Non-pigmented ciliary epithelial cell (primary cell): ENCODE measurements at regions not wholly inside any gene's neighbourhood (a gene's known extent, or its start where the extent isn't known, plus 50 kb on each side); places are given as distances from the start of the nearest gene placed in this dataset.

Experiments used
- DNase-seq: peaks from one replicate; pipeline ENCODE4 v3.0.0-alpha.2; 2010; ENCODE audit warnings: low read depth

DNA sequence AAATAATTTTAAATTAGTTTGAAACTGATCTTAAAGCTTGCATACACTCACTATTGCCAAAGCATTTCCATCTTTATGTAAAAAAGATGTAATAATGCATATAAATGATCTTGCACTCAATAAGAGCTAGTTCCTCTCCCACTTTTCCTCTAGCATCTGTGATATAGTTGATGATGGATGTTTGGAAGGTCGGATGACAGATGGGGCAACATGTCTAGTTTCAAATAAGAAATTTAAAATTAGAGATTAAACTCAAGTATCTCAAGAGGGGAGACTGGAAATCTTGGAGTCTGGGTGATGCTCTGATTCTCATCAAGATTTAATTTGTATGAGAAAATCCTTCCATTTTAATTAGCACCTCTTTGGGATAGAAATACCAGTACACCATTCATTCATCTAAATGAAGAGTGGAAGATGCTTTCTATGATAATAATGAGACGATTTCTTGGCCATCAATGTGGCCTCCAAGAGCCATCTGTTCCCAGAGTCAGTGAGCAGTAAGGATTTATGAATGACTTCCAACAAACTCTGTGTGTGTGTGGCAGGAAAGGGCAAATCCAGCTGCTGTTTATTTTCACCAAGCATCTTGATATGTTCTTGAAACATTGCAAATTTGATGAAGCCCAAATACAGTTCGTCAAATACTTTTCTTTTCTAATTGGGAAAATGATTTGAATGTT lies 616.3 kb upstream of the CDH8 start:
- DNase-seq = no peak

GRCh38 chr16:62648256-62648655 lies 612.0 kb upstream of the CDH8 start:
- DNase-seq = no peak

GRCh38 chr16:62644030-62644812 lies 608.0 kb upstream of the CDH8 start:
- DNase-seq = no peak

- no peak for DNase-seq
Observed at GRCh38 chr16:62642677-62643076, 606.4 kb upstream of the CDH8 start.

GRCh38 chr16:62639890-62640289 lies 603.7 kb upstream of the CDH8 start:
- no peak for DNase-seq

DNA sequence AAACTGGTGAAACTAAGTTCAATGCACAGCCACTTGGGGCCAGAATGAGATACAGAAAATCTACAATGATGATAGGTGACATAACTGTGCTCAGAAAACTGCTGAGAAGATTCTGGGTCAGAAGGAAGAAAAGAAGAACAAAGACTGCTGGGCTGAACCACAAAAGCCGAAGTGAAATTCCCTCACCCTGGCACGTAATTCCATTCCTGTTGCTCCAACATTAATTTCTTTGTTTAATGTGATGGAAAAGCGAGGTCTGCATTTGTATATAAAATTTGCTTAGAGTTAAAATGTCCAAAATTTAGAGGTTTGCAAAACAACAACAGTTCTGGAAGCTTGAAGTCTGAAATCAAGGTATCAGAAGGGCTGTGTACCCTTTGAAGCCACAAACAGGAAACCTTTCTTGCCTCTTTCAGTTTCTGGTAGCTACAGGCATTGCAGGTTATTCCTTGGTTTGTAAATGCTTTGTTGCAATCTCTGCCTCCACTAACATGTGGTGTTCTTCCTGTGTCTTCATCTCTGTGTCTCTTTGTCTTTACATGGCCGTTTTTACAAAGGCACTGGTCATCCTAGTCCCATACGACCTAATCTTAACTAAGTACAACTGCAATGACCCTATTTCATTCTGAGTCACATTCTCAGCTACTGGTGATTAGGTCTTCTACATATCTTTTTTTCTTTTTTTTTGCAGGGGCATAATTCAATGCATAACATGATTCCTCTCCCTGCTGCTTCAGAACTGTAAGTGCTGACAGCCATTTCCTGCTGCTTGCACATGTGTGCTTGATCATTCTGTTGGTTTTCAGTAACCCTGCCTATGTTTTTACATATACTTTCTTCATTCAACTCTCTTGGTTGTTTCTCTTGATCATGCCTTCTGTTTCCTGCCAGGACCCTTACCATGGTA lies 603.0 kb upstream of the CDH8 start:
- DNase-seq = no peak

DNA sequence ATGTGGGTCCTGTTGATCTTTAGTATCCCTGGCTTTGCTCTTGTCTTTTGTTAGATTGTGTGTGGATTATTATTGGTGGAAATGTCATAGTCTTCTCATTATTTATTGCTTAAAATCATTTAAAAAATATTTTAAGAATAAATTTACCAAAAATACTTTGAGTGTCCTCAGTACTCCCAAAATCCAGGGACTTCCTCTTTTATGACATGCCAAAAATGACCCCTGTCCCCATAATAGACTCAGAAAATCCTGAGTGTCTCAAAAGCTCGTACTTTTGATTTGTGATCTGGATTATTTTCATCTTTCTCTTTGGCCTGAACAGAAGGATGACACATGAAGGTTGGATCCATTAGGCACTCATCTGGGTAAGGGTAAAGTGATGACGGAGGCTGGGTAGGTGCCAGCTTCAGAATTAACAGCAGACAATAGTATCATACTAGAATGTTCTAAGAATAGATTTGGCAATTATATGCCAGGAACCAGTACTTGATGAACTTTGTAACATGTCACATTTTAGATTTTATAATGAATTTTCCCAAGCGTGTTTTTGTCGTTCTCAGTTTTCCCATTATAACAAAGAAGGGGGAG lies 602.2 kb upstream of the CDH8 start:
- no peak for DNase-seq

DNA sequence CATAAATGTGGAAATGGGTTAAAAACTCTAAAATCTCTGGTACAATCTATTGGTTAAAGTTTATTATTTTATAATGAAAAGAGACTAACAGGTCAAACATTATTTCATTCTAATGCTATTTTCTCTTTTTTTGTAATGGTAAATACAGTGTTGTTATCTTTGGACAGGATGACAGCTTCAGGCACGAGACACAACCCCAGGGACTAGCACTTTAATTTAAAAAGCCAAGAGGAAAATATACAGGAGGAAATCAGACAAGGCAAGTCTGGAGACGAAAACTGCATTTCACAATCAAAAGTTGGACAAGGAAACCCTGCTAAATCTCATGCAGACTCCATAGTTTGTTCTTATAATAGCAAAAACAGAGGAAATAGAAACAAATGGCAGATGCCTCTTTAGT lies 589.1 kb upstream of the CDH8 start:
- DNase-seq = no peak

DNA sequence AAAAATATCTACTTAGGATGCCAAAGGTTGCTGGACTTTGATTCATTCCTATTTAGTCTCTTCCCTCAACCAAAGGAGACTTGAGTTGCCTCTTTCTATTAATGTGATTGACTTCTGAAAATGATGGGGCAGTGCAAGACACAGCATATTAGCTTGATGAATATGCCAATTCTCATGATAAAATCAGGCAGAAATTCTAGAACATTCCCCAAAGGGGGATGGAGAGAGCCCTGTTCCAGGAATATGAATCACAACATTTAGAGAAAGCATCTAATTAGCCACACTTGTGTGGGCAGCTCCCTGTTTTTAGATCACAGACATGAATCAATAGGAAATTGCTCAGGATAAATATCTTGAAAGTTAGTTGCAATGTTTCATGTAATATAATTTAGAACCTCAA lies 584.0 kb upstream of the CDH8 start:
- DNase-seq = no peak

- DNase-seq = no peak
Observed at GRCh38 chr16:62615526-62615925, 579.3 kb upstream of the CDH8 start.

- no peak for DNase-seq
Observed at GRCh38 chr16:62610291-62610690, 574.1 kb upstream of the CDH8 start.

- DNase-seq = no peak
Observed at GRCh38 chr16:62602790-62603189, 566.6 kb upstream of the CDH8 start.

DNA sequence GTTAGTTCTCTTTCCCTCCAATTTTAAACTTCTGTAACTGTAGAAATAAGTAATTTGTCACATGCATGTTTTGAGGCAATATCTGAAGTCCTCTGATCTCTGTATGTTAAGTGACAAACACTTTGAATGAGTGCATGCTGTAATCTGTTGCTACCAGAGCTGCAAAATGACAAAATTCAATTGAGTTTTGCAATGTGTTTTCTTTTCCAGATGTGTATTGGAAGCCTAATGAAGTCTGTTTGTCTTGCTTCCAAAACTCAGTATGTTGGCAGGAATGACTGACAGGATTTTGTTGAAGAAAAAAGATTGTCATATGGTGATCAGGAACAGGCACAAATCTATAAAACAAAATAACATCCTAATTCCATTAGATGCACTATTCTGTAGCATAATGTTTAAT lies 561.6 kb upstream of the CDH8 start:
- DNase-seq = no peak

DNA sequence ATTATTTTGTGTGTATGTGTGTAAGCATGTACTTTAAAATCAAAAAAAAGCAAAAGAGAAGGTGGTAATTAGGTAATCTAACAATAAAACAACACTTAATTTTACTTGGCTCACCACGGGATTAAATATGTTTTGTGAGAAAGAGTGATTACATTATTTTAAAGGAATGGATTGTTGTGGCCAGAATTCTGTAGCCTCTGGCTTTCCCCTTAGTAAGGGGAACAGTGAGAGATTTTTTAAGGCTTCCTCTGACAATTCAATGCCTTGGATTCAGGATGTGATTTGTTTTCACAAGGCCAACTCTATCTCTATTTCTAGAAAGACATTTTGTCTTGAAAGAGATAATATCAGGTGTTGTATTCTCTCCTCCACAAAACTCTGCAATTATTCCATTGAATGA lies 560.3 kb upstream of the CDH8 start:
- DNase-seq = no peak

- DNase-seq = no peak
Observed at GRCh38 chr16:62596125-62596524, 559.9 kb upstream of the CDH8 start.

GRCh38 chr16:62586128-62586862 lies 550.1 kb upstream of the CDH8 start:
- no peak for DNase-seq

GRCh38 chr16:62585041-62585545 lies 548.9 kb upstream of the CDH8 start:
- DNase-seq = no peak

DNA sequence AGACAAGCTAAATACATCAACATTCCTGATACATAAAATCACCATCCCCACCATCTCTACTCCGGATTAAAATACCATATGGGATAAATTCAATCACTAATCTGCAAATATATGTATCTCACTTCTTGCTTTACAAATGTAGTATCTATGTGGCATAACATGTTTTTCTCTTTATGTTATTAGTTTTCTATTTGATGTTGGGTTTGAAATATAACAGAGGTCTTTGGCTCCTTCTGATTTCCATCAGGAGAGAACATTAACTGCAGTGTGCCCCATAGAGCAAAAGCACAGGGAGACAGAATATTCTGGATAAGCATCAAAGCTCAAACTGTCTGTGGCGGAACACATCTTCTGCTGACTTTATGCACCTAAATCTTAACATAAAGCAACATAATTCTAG lies 547.2 kb upstream of the CDH8 start:
- DNase-seq = no peak

GRCh38 chr16:62573466-62573865 lies 537.2 kb upstream of the CDH8 start:
- no peak for DNase-seq

GRCh38 chr16:62568926-62569325 lies 532.7 kb upstream of the CDH8 start:
- no peak for DNase-seq

- DNase-seq = no peak
Observed at GRCh38 chr16:62565706-62566105, 529.5 kb upstream of the CDH8 start.
